GM18505 (cell line): ENCODE measurements at regions not wholly inside any gene's neighbourhood (a gene's known extent, or its start where the extent isn't known, plus 50 kb on each side); places are given as distances from the start of the nearest gene placed in this dataset.

ENCODE experiments used
- ATAC-seq: cut with Tn5 transposase; IDR thresholded peaks from one replicate; pipeline ENCODE4 v1.9.1; 2021; ENCODE audit not compliant: unreplicated experiment
- POLR2A ChIP-seq: IDR thresholded peaks from 4 replicates; pipeline ENCODE4 v1.6.1; 2011; ENCODE audit warnings: borderline replicate concordance; ENCODE audit not compliant: insufficient read depth, insufficient read length; ENCODE audit errors: extremely low read depth

GRCh38 chr1:212557739-212558692 is 50.5 kb upstream of the ATF3 start:
- peak; percentile 35 for ATAC-seq
- no peak for TF ChIP-seq POLR2A

GRCh38 chr1:212558693-212559480 is 49.7 kb upstream of the ATF3 start:
- ATAC-seq = peak; percentile 89
- TF ChIP-seq POLR2A = peak; percentile 67
